Right lobe of liver (tissue), 6 donors: ENCODE measurements at regions not wholly inside any gene's neighbourhood (a gene's known extent, or its start where the extent isn't known, plus 50 kb on each side); places are given as distances from the start of the nearest gene placed in this dataset.

Source experiments
- ATAC-seq, 4 donors: fragments of 200-7000 bp; cut with Tn5 transposase; one replicate each; pipeline ENCODE4 v1.9.1; 2020; ENCODE audit warnings: mild to moderate bottlenecking in 4 of 4, moderate library complexity in 4 of 4
- DNase-seq, 3 donors: peaks; one replicate each; pipeline ENCODE4 v3.0.0-alpha.2; 2020
- H3K27ac ChIP-seq, 3 donors: fragments of 200-600 bp; one replicate each; pipeline ENCODE4 v1.8.0; 2022
- H3K27me3 ChIP-seq, 2 donors: fragments of 200-600 bp; one replicate each; pipeline ENCODE4 v1.8.0; 2022
- H3K36me3 ChIP-seq, 4 donors: fragments of 200-600 bp; sonication (generic) in 1 of 4; one replicate each; pipeline versions ENCODE4 v1.5.1 to v1.8.0; 2017 to 2022; ENCODE audit warnings: control low read depth in 1 of 4
- H3K4me1 ChIP-seq, 4 donors: fragments of 200-600 bp; sonication (generic) in 1 of 4; one replicate each; pipeline versions ENCODE4 v1.5.1 to v1.8.0; 2017 to 2022; ENCODE audit warnings: control low read depth in 1 of 4
- H3K4me3 ChIP-seq, 3 donors: fragments of 200-600 bp; one replicate each; pipeline ENCODE4 v1.8.0; 2022
- H3K9me3 ChIP-seq, 4 donors: fragments of 200-600 bp; sonication (generic) in 1 of 4; one replicate each; pipeline versions ENCODE4 v1.5.1 to v1.8.0; 2017 to 2022; ENCODE audit warnings: control low read depth in 1 of 4
- CTCF ChIP-seq, 4 donors: fragments of 200-600 bp in 3 of 4; fragments of 450-650 bp in 1 of 4; IDR thresholded peaks; one replicate each; pipeline versions ENCODE4 v1.5.1 to v1.8.0; 2016 to 2022; ENCODE audit warnings: antibody characterized with exemption in 4 of 4, mild to moderate bottlenecking in 2 of 4
- POLR2A ChIP-seq: fragments of 450-650 bp; IDR thresholded peaks from one replicate; pipeline ENCODE4 v1.6.1; 2017; ENCODE audit warnings: antibody characterized with exemption, mild to moderate bottlenecking
- WGBS: methylation state at CpG from one replicate; pipeline ENCODE4 v1.1.6; 2018; ENCODE audit warnings: low coverage, low lambda C conversion rate; ENCODE audit not compliant: insufficient coverage; ENCODE audit errors: missing lambda C conversion rate; 5-methylcytosine and 5-hydroxymethylcytosine counted together
- intact Hi-C, 2 donors: fragments of 100-400 bp; cut with DNase I; formaldehyde crosslinking; loops; one replicate each; pipeline versions ENCODE4 v1.11.2 to v1.14.1; 2022
- donor health status: DM: no; HTN: yes; CAD: no.
- donor health status: DM: no; HTN: no; CAD: no.
- donor health status: DM: no; HTN: no; CAD: no.
- donor health status: DM: no; HTN: yes; CAD: no.
- donor health status: DM: no; HTN: yes; CAD: no.

- Histone ChIP-seq H3K4me1 (no peaks in the 10 kb centered on the region), H3K36me3 (no peaks in the 10 kb centered on the region), H3K4me3 (no peak overlapping the region), H3K27me3 (no peaks in the 10 kb centered on the region), H3K27ac (no peak overlapping the region), H3K9me3 (no peaks in the 10 kb centered on the region)
- DNase-seq (no peak), ATAC-seq (no peak)
- TF ChIP-seq POLR2A (no peak), CTCF (IDR thresholded peaks at IDR 0.05) (no peak)
- 54% methylated on average over 3 of the region's 3 CpGs for WGBS
- intact Hi-C loops, result no loop called here
Measured at GRCh38 chr3:154762486-154762885, 317.6 kb upstream of the MME start.

DNA sequence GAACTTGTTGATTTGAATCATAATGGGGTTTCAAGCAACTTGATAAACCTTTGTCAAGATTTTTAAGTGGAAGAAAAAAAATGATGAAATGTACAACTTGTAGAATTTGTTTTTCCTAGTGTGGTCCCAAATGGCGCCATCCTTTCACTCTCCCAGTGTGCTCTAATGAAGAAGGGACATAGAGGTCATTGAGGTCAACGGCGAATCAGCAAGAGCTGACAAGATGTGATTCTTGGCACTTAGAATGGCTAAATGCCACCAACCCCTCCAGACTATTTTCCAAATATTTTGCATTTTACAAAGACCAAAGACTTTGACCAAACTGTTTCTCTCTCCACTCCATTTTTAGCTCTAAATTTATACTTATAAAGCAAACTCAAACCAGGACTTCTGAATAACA, 320.2 kb upstream of the MME start:
- no peaks in the 10 kb centered on the region for H3K36me3 ChIP-seq
- intact Hi-C loops, result no loop called here
- no peak overlapping the region for H3K27ac ChIP-seq
- TF ChIP-seq POLR2A (no peak), CTCF (IDR thresholded peaks at IDR 0.05) (no peak)
- no peak for ATAC-seq
- H3K4me1 ChIP-seq, result no peaks in the 10 kb centered on the region
- H3K27me3 ChIP-seq, result no peaks in the 10 kb centered on the region
- WGBS, result 79% methylated on average over 3 of the region's 3 CpGs
- H3K9me3 ChIP-seq, result no peaks in the 10 kb centered on the region
- no peak for DNase-seq
- no peak overlapping the region for H3K4me3 ChIP-seq

DNA sequence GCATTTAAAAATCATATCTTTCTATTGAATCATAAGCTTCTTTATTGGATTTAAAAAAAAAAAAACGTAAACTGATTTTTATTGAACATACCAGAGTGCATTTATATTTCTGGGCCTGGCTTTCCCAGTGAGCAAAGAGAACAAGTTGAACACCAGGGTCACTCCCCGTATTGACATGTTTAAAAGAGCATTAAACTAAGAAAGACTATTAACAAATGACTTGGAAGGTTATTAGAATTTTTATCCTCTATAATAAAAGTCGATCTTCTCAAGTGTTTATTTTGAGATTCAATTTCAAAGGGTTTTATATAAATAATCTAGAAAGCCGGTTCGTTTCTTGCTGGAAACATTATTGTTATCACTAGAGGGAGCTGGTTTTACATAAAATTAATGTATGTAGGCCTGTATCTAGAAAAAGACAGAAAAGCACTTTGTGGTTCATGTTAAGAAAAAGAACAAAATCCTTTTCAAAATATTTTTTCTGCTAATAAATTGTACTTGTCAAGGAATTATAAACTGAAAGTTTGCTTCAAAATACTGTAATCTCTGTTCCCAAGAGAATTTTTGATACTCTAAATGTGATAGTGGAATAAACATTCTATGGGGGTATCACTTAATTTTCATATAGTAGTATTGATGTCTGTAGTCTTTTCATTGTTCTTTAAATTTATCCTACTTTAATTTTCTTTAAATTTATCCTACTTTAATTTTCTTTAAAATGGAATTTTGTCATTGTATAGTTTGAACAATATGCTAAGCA, 321.8 kb upstream of the MME start:
- Histone ChIP-seq H3K9me3 (no peaks in the 10 kb centered on the region), H3K36me3 (no peaks in the 10 kb centered on the region), H3K4me1 (no peaks in the 10 kb centered on the region), H3K27me3 (no peaks in the 10 kb centered on the region), H3K27ac (no peak overlapping the region), H3K4me3 (no peak overlapping the region)
- intact Hi-C loops, result no loop called here
- WGBS, result 23% methylated on average over 5 of the region's 5 CpGs
- peak; percentile 19 to 29 (median 26) for TF ChIP-seq CTCF (IDR thresholded peaks at IDR 0.05)
- TF ChIP-seq POLR2A, result no peak
- ATAC-seq, result no peak
- no peak for DNase-seq

DNA sequence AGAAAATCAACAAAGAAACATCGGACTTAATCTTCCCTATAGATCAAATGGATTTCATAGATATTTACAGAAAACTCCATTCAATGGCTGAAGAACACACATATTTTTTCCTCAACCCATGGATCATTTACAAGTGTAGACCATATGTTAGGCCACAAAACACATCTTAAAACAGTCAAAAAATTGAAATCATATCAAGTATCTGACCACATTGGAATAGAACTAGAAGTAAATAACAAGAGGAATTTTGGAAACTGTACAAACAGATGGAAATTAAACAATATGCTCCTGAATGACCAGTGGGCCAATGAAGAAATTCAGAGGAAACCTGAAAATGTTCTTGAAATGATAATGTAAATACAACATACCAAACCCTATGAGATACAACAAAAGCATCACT, 323.1 kb upstream of the GPR149 start:
- Histone ChIP-seq H3K27me3 (no peaks in the 10 kb centered on the region), H3K36me3 (no peaks in the 10 kb centered on the region), H3K4me3 (no peak overlapping the region), H3K9me3 (no peaks in the 10 kb centered on the region), H3K27ac (no peak overlapping the region), H3K4me1 (no peaks in the 10 kb centered on the region)
- intact Hi-C loops, result no loop called here
- DNase-seq, result no peak
- no peak for ATAC-seq
- TF ChIP-seq CTCF (IDR thresholded peaks at IDR 0.05), result no peak
- no peak for TF ChIP-seq POLR2A
- WGBS, result 75% methylated on average over 1 of the region's 1 CpG
